Naive thymus-derived CD4-positive, alpha-beta T cell (primary cell): ENCODE measurements at regions not wholly inside any gene's neighbourhood (a gene's known extent, or its start where the extent isn't known, plus 50 kb on each side); places are given as distances from the start of the nearest gene placed in this dataset.

ENCODE experiments used
- ATAC-seq: fragments of 150-1000 bp; cut with Tn5 transposase; 2 replicates; pipeline ENCODE4 v1.10.0; 2021; ENCODE audit warnings: mild to moderate bottlenecking, moderate library complexity
- CTCF ChIA-PET: fragments of 350-600 bp; sonication (Branson Sonifier 250); formaldehyde crosslinking; loops from one replicate; lab custom pipeline; 2021; ENCODE audit warnings: antibody characterized with exemption; lab: Charles Lee
- POLR2A ChIA-PET: fragments of 350-600 bp; sonication (Branson Sonifier 250); formaldehyde crosslinking; loops from one replicate; lab custom pipeline; 2021; ENCODE audit warnings: antibody characterized with exemption, inconsistent platforms; lab: Charles Lee
- DNase-seq, 9 donors: peaks; one replicate each; pipeline versions ENCODE4 v3.0.0 to v3.0.0-alpha.2; 2020 to 2022; ENCODE audit warnings: mixed read lengths in 1 of 9
- H3K27ac ChIP-seq: one replicate; pipeline ENCODE4 v1.7.0; 2013; ENCODE audit warnings: mild to moderate bottlenecking, low read depth, low read length, moderate library complexity
- H3K27me3 ChIP-seq, 2 donors: one replicate each; pipeline ENCODE4 v1.7.0; 2013; ENCODE audit warnings: low read length in 2 of 2, mild to moderate bottlenecking in 2 of 2, moderate library complexity in 2 of 2; ENCODE audit not compliant: control insufficient read depth in 2 of 2, insufficient read depth in 2 of 2
- H3K36me3 ChIP-seq, 3 experiments: 1 replicate in 2 of 3; 2 replicates in 1 of 3; pipeline ENCODE4 v1.7.0; 2013; ENCODE audit warnings: low read length in 3 of 3, mild to moderate bottlenecking in 3 of 3, moderate library complexity in 1 of 3; ENCODE audit not compliant: insufficient read depth in 3 of 3, control insufficient read depth in 2 of 3
- H3K4me1 ChIP-seq, 2 donors: one replicate each; pipeline ENCODE4 v1.7.0; 2013; ENCODE audit warnings: low read length in 2 of 2, mild to moderate bottlenecking in 2 of 2, moderate library complexity in 1 of 2; ENCODE audit not compliant: control insufficient read depth in 2 of 2, insufficient read depth in 2 of 2
- H3K4me3 ChIP-seq: 2 replicates; pipeline ENCODE4 v1.7.0; 2013; ENCODE audit warnings: mild to moderate bottlenecking, low read length
- H3K9me3 ChIP-seq, 3 experiments: 1 replicate in 2 of 3; 2 replicates in 1 of 3; pipeline ENCODE4 v1.7.0; 2013; ENCODE audit warnings: low read length in 3 of 3; ENCODE audit not compliant: control insufficient read depth in 2 of 3
- H3K27ac Mint-ChIP-seq, 9 donors: one replicate each; pipeline ENCODE4 v1.8.0; 2020 to 2022; ENCODE audit warnings: mixed read lengths in 9 of 9, mild to moderate bottlenecking in 8 of 9, moderate library complexity in 5 of 9, inconsistent platforms in 2 of 9
- H3K27me3 Mint-ChIP-seq, 5 donors: one replicate each; pipeline ENCODE4 v1.8.0; 2021 to 2022; ENCODE audit warnings: mixed read lengths in 5 of 5, mild to moderate bottlenecking in 1 of 5
- H3K36me3 Mint-ChIP-seq, 5 donors: one replicate each; pipeline ENCODE4 v1.8.0; 2020 to 2022; ENCODE audit warnings: mixed read lengths in 5 of 5, mild to moderate bottlenecking in 3 of 5, inconsistent platforms in 1 of 5
- H3K4me1 Mint-ChIP-seq, 7 donors: one replicate each; pipeline ENCODE4 v1.8.0; 2020 to 2022; ENCODE audit warnings: mixed read lengths in 7 of 7, mild to moderate bottlenecking in 3 of 7, inconsistent platforms in 1 of 7
- H3K4me3 Mint-ChIP-seq, 10 donors: one replicate each; pipeline ENCODE4 v1.8.0; 2020 to 2022; ENCODE audit warnings: mild to moderate bottlenecking in 10 of 10, mixed read lengths in 10 of 10, moderate library complexity in 6 of 10, inconsistent platforms in 2 of 10
- H3K9me3 Mint-ChIP-seq, 11 donors: one replicate each; pipeline ENCODE4 v1.8.0; 2020 to 2022; ENCODE audit warnings: mixed read lengths in 11 of 11, mild to moderate bottlenecking in 4 of 11, inconsistent platforms in 1 of 11, moderate library complexity in 1 of 11
- intact Hi-C, 2 donors: fragments of 100-400 bp; cut with micrococcal nuclease; formaldehyde crosslinking; loops; one replicate each; pipeline ENCODE4 v1.15.1; 2023

DNA sequence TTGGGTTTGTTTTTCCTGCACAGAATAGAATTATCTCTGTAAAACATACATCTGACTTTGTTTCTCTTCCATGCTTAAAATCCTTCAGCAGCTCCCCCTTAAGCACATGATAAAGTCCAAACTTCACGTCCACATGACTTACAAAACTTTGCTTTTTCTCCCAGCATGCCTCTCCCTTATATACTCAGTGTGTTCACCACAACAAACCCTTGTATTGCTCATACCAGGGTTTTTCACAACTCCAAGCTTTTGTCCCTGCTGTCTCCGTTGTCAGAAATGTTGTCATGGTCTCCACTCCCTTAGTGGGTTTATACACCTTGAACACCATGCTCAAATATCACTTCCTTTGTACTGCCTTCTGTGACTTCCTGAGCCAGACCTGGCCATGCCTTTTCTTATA, 91.1 kb upstream of the MITF start:
- ChIA-PET POLR2A (no interaction called here), CTCF (no interaction called here)
- H3K9me3 ChIP-seq, result no peaks in the 10 kb centered on the region
- H3K27ac ChIP-seq, result no peak overlapping the region
- no peak for ATAC-seq
- H3K4me3 Mint-ChIP-seq, result no peak overlapping the region
- no peaks in the 10 kb centered on the region for H3K4me1 ChIP-seq
- H3K36me3 ChIP-seq, result no peaks in the 10 kb centered on the region
- H3K4me3 ChIP-seq, result no peak overlapping the region
- DNase-seq, result no peak
- peaks cover 0 to 10% (median 3%) of the 10 kb centered on the region in 5 donors for H3K27me3 Mint-ChIP-seq
- H3K4me1 Mint-ChIP-seq, result no peaks in the 10 kb centered on the region
- H3K9me3 Mint-ChIP-seq, result peaks cover 0 to 7% (median 0%) of the 10 kb centered on the region in 11 donors
- H3K27me3 ChIP-seq, result no peaks in the 10 kb centered on the region
- intact Hi-C loops, result no loop called here
- H3K27ac Mint-ChIP-seq, result no peak overlapping the region
- H3K36me3 Mint-ChIP-seq, result no peaks in the 10 kb centered on the region

GRCh38 chr3:69647511-69648110, 91.7 kb upstream of the MITF start:
- Mint-ChIP-seq H3K4me1 (no peaks in the 10 kb centered on the region), H3K4me3 (no peak overlapping the region), H3K27ac (no peak overlapping the region), H3K36me3 (no peaks in the 10 kb centered on the region), H3K9me3 (peaks cover 0 to 7% (median 0%) of the 10 kb centered on the region in 11 donors), H3K27me3 (peaks cover 0 to 10% (median under 1%) of the 10 kb centered on the region in 5 donors)
- H3K4me1 ChIP-seq, result no peaks in the 10 kb centered on the region
- H3K36me3 ChIP-seq, result no peaks in the 10 kb centered on the region
- no peaks in the 10 kb centered on the region for H3K27me3 ChIP-seq
- intact Hi-C loops, result no loop called here
- no peak overlapping the region for H3K4me3 ChIP-seq
- ChIA-PET POLR2A (no interaction called here), CTCF (no interaction called here)
- H3K27ac ChIP-seq, result no peak overlapping the region
- ATAC-seq, result no peak
- no peak for DNase-seq
- H3K9me3 ChIP-seq, result no peaks in the 10 kb centered on the region

DNA sequence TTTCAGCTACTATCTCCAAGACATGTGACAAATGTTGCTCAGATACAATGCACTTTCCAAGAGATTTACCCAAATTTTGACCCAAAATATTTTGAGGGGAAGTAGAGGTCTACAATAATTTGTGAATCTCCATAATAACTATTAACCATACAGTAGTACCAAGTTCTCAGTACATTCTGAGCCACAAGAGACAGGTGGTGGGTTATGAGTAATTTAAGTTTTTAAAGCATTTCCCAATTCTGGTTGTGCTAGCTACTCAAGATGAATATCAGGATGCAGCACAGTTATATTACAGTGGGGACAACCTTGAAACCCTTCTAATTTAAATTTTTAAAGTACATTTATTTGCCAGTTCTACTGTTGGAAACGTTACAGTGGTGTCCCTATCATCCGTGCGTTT, 92.2 kb upstream of the MITF start:
- Mint-ChIP-seq H3K27me3 (peaks cover 0 to 10% (median 0%) of the 10 kb centered on the region in 5 donors), H3K4me3 (no peak overlapping the region), H3K4me1 (no peaks in the 10 kb centered on the region), H3K9me3 (peaks cover 0 to 7% (median 0%) of the 10 kb centered on the region in 11 donors), H3K27ac (no peak overlapping the region), H3K36me3 (no peaks in the 10 kb centered on the region)
- intact Hi-C loops, result no loop called here
- no peak overlapping the region for H3K4me3 ChIP-seq
- no peaks in the 10 kb centered on the region for H3K27me3 ChIP-seq
- H3K36me3 ChIP-seq, result no peaks in the 10 kb centered on the region
- ATAC-seq, result no peak
- ChIA-PET POLR2A (no interaction called here), CTCF (no interaction called here)
- no peak overlapping the region for H3K27ac ChIP-seq
- no peaks in the 10 kb centered on the region for H3K9me3 ChIP-seq
- no peak for DNase-seq
- no peaks in the 10 kb centered on the region for H3K4me1 ChIP-seq

GRCh38 chr3:69646287-69647067, 92.8 kb upstream of the MITF start:
- H3K4me3 Mint-ChIP-seq, result no peak overlapping the region
- Histone ChIP-seq H3K36me3 (no peaks in the 10 kb centered on the region), H3K27ac (no peak overlapping the region), H3K27me3 (no peaks in the 10 kb centered on the region), H3K4me3 (no peak overlapping the region), H3K4me1 (no peaks in the 10 kb centered on the region), H3K9me3 (no peaks in the 10 kb centered on the region)
- intact Hi-C loops, result no loop called here
- H3K27me3 Mint-ChIP-seq, result peaks cover 0 to 10% (median 0%) of the 10 kb centered on the region in 5 donors
- no peak for ATAC-seq
- ChIA-PET CTCF (no interaction called here), POLR2A (no interaction called here)
- H3K36me3 Mint-ChIP-seq, result no peaks in the 10 kb centered on the region
- H3K4me1 Mint-ChIP-seq, result no peaks in the 10 kb centered on the region
- peaks cover 0 to 8% (median 0%) of the 10 kb centered on the region in 11 donors for H3K9me3 Mint-ChIP-seq
- no peak for DNase-seq
- no peak overlapping the region for H3K27ac Mint-ChIP-seq

- CTCF ChIA-PET, result no interaction called here
- Mint-ChIP-seq H3K27me3 (peaks cover 0 to 19% (median 11%) of the 10 kb centered on the region in 5 donors), H3K4me1 (no peaks in the 10 kb centered on the region), H3K27ac (no peak overlapping the region), H3K4me3 (no peak overlapping the region), H3K9me3 (peaks cover 0 to 13% (median 2%) of the 10 kb centered on the region in 11 donors), H3K36me3 (no peaks in the 10 kb centered on the region)
- Histone ChIP-seq H3K36me3 (no peaks in the 10 kb centered on the region), H3K4me3 (no peak overlapping the region), H3K27me3 (no peaks in the 10 kb centered on the region), H3K27ac (no peak overlapping the region), H3K4me1 (no peaks in the 10 kb centered on the region), H3K9me3 (no peaks in the 10 kb centered on the region)
- no peak for ATAC-seq
- POLR2A ChIA-PET, result no interaction called here
- intact Hi-C loops, result no loop called here
- no peak for DNase-seq
These were observed 96.7 kb upstream of the MITF start for GRCh38 chr3:69642606-69643005.

GRCh38 chr3:69639851-69640250, 99.4 kb upstream of the MITF start:
- Mint-ChIP-seq H3K27me3 (peaks cover 0 to 20% (median 13%) of the 10 kb centered on the region in 5 donors), H3K27ac (no peak overlapping the region), H3K9me3 (peaks cover 0 to 25% (median 5%) of the 10 kb centered on the region in 11 donors), H3K36me3 (no peaks in the 10 kb centered on the region), H3K4me3 (no peak overlapping the region), H3K4me1 (no peaks in the 10 kb centered on the region)
- intact Hi-C loops, result no loop called here
- Histone ChIP-seq H3K27me3 (no peaks in the 10 kb centered on the region), H3K9me3 (no peaks in the 10 kb centered on the region), H3K36me3 (no peaks in the 10 kb centered on the region), H3K27ac (no peak overlapping the region), H3K4me3 (no peak overlapping the region), H3K4me1 (no peaks in the 10 kb centered on the region)
- ChIA-PET CTCF (no interaction called here), POLR2A (no interaction called here)
- no peak for DNase-seq
- ATAC-seq, result no peak

DNA sequence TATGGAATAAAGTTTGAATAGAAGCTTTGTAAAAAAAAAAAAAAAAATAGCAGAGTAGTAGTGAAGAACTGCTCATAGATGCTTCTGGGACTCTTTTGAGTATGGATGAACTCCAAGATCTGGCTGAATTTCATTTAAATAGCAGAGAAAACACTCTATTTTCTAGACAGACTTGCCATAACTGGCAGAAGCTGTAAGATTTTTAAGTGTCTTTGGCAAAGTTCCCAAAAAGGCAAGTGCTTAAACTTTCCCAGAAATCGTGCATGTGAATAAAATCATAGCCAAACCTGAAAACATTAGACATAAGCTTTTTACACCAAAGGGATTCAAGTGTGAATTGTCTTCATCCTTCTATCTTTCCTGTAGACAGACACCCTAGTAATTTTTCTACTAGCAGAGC, 110.3 kb upstream of the MITF start:
- Histone ChIP-seq H3K27me3 (no peaks in the 10 kb centered on the region), H3K36me3 (no peaks in the 10 kb centered on the region), H3K9me3 (peaks cover 0 to 5% (median 0%) of the 10 kb centered on the region in 3 experiments), H3K4me1 (no peaks in the 10 kb centered on the region), H3K4me3 (no peak overlapping the region), H3K27ac (no peak overlapping the region)
- Mint-ChIP-seq H3K4me3 (no peak overlapping the region), H3K9me3 (peaks cover 2 to 44% (median 27%) of the 10 kb centered on the region in 11 donors), H3K36me3 (peaks cover 0 to 9% (median 5%) of the 10 kb centered on the region in 5 donors), H3K4me1 (no peaks in the 10 kb centered on the region), H3K27me3 (no peaks in the 10 kb centered on the region), H3K27ac (no peak overlapping the region)
- POLR2A ChIA-PET, result no interaction called here
- DNase-seq, result no peak
- no peak for ATAC-seq
- CTCF ChIA-PET, result no interaction called here
- intact Hi-C loops, result no loop called here
